Neural crest cell (in vitro differentiated cells): ENCODE measurements at regions not wholly inside any gene's neighbourhood (a gene's known extent, or its start where the extent isn't known, plus 50 kb on each side); places are given as distances from the start of the nearest gene placed in this dataset.
"Not testable (repeated sequence)": the region's sequence is repeated elsewhere in the genome, so short reads cannot be mapped to it uniquely, and the experiment has no call there.

Experiments used
- DNase-seq: peaks from one replicate; pipeline ENCODE4 v3.0.0; 2021; ENCODE audit warnings: low read depth, mixed read lengths, low spot score
- H3K27ac Mint-ChIP-seq: one replicate; pipeline ENCODE4 v1.8.0; 2021; ENCODE audit warnings: mild to moderate bottlenecking, mixed read lengths; ENCODE audit not compliant: unreplicated experiment
- H3K27me3 Mint-ChIP-seq: 2 replicates; pipeline ENCODE4 v1.8.0; 2021; ENCODE audit warnings: low read depth, mild to moderate bottlenecking, mixed read lengths
- H3K36me3 Mint-ChIP-seq: 2 replicates; pipeline ENCODE4 v1.8.0; 2021; ENCODE audit warnings: low read depth, mild to moderate bottlenecking, mixed read lengths
- H3K4me1 Mint-ChIP-seq: 2 replicates; pipeline ENCODE4 v1.8.0; 2021; ENCODE audit warnings: mixed read lengths
- H3K4me3 Mint-ChIP-seq: one replicate; pipeline ENCODE4 v1.8.0; 2021; ENCODE audit warnings: mild to moderate bottlenecking, mixed read lengths
- H3K9me3 Mint-ChIP-seq: 2 replicates; pipeline ENCODE4 v1.8.0; 2021; ENCODE audit warnings: mixed read lengths
- TF ChIP-seq, protein P1 (sequence below): fragments of 200-600 bp; sonication (generic); conservative IDR thresholded peaks from 2 replicates; pipeline ENCODE4 v1.5.0; 2021; ENCODE audit warnings: antibody characterized with exemption, mild to moderate bottlenecking

DNA sequence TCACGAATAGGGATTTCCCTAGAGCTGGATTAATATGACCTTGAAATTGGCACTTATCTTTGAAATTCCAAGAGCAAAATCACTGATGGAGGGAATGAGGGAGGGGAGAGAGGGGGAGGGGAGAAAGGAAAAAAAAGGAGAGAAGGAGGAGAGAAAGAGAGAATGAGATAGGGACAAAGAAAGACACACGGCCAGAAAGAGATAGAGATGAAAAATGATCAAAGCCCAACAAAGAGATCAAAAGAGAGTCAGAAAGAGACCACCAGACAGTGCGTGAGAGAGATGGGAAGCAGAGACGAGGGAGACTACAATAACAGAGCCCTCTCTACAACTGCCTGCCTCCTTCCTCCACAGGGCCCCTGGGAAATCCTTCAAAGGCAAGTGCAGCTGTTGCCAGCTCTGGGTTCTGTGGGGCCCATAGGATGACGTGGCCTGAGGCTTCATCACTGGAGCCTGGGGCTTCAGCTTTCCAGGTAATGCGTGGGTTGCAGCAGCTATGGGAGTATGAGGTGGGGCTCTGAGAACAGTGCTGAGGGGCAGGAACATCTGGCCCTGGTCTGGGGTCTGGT, 58.3 kb upstream of the SHB start:
- TF ChIP-seq, protein P1, sequence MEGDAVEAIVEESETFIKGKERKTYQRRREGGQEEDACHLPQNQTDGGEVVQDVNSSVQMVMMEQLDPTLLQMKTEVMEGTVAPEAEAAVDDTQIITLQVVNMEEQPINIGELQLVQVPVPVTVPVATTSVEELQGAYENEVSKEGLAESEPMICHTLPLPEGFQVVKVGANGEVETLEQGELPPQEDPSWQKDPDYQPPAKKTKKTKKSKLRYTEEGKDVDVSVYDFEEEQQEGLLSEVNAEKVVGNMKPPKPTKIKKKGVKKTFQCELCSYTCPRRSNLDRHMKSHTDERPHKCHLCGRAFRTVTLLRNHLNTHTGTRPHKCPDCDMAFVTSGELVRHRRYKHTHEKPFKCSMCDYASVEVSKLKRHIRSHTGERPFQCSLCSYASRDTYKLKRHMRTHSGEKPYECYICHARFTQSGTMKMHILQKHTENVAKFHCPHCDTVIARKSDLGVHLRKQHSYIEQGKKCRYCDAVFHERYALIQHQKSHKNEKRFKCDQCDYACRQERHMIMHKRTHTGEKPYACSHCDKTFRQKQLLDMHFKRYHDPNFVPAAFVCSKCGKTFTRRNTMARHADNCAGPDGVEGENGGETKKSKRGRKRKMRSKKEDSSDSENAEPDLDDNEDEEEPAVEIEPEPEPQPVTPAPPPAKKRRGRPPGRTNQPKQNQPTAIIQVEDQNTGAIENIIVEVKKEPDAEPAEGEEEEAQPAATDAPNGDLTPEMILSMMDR: no peak
- DNase-seq: no peak
- Mint-ChIP-seq H3K27me3 (peaks cover 8% of the 10 kb centered on the region), H3K36me3 (no peaks in the 10 kb centered on the region), H3K4me1 (no peaks in the 10 kb centered on the region), H3K27ac (no peak overlapping the region), H3K9me3 (no peaks in the 10 kb centered on the region), H3K4me3 (no peak overlapping the region)

DNA sequence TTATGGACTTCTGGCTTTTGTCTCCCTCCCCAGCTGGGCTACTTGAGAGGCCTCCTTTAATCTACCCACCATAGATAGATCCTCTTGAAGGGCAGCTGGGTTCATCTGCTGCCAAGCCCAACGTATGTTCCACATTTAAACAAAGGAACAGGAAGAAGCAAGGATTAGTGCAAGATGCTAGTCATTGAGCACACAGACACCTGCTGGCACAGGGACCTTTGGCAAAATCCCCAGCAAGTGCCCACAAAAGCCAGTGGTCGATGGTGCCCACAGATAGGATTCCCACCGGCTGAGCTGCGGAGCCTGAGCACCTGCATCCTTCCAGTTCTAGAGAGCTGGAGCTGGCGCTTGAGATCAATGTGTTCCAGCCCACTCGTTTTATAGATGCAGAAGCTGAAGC, 57.7 kb upstream of the SHB start:
- H3K4me1 Mint-ChIP-seq: no peaks in the 10 kb centered on the region
- peaks cover 9% of the 10 kb centered on the region for H3K27me3 Mint-ChIP-seq
- no peak overlapping the region for H3K4me3 Mint-ChIP-seq
- no peaks in the 10 kb centered on the region for H3K9me3 Mint-ChIP-seq
- H3K27ac Mint-ChIP-seq: no peak overlapping the region
- DNase-seq: no peak
- no peaks in the 10 kb centered on the region for H3K36me3 Mint-ChIP-seq
- TF ChIP-seq, protein P1: no peak

DNA sequence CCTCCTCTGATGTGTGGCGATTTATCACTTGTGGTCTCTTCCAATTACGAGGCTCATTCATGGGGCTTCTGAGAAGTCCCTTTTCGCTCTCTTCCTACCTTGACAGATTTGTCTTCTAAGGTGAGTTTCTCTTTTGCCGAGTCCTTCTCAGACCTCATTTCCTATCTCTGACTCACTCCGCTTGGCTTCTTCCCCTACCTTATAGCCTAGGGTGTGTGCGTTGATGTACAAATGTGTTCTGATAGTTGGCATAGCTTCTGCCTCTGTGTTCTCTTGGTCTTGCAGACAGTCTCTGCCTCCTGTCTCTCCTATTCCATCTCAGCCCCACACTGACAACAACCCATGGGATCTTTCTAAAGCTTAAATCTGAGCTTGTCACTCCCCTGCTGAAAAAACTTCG, 56.9 kb upstream of the SHB start:
- H3K4me1 Mint-ChIP-seq: no peaks in the 10 kb centered on the region
- no peaks in the 10 kb centered on the region for H3K9me3 Mint-ChIP-seq
- TF ChIP-seq, protein P1: no peak
- no peak overlapping the region for H3K27ac Mint-ChIP-seq
- no peaks in the 10 kb centered on the region for H3K36me3 Mint-ChIP-seq
- DNase-seq: no peak
- no peak overlapping the region for H3K4me3 Mint-ChIP-seq
- H3K27me3 Mint-ChIP-seq: peaks cover 9% of the 10 kb centered on the region

DNA sequence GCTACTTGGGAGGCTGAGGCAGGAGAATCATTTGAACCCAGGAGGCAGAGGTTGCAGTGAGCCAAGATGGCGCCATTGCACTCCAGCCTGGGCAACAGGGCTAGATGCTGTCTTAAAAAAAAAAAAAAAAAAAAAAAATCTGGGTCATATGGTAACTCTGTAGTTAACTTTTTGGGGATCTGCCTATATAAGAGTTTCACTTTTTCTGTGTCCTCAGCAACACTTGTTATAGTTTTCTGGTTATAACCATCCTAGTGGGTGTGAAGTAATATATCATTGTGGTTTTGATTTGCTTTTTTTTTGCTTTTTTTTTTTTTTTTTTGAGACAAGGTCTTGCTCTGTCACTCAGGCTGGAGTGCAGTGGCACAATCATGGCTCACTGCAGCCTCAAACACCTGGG, 54.3 kb upstream of the SHB start:
- DNase-seq, H3K27me3 Mint-ChIP-seq, H3K9me3 Mint-ChIP-seq, H3K27ac Mint-ChIP-seq, H3K4me1 Mint-ChIP-seq, H3K4me3 Mint-ChIP-seq, H3K36me3 Mint-ChIP-seq: not testable (repeated sequence)

DNA sequence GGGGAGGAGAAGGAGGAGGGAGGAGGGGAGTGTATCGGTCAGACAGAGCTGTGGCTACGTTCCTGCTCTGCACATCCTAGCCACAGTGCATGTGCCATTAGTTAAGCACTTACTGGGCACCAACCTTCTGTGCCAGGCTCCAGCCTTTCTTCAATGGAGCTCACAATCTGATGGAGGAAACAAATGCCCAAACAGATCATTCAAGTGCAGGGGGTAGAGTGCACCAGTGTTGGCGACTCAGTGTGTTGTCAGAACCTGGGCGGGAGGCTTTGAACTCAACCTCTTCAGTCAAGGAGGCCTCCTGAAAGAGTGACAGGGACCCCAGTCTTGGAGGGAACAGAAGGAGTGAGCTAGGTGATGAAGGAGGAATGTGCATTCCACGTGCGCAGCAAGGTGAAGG, 51.9 kb upstream of the SHB start:
- Mint-ChIP-seq H3K27ac (no peak overlapping the region), H3K9me3 (no peaks in the 10 kb centered on the region), H3K36me3 (no peaks in the 10 kb centered on the region), H3K27me3 (peaks cover 9% of the 10 kb centered on the region), H3K4me1 (no peaks in the 10 kb centered on the region), H3K4me3 (no peak overlapping the region)
- no peak for DNase-seq
- TF ChIP-seq, protein P1: no peak

DNA sequence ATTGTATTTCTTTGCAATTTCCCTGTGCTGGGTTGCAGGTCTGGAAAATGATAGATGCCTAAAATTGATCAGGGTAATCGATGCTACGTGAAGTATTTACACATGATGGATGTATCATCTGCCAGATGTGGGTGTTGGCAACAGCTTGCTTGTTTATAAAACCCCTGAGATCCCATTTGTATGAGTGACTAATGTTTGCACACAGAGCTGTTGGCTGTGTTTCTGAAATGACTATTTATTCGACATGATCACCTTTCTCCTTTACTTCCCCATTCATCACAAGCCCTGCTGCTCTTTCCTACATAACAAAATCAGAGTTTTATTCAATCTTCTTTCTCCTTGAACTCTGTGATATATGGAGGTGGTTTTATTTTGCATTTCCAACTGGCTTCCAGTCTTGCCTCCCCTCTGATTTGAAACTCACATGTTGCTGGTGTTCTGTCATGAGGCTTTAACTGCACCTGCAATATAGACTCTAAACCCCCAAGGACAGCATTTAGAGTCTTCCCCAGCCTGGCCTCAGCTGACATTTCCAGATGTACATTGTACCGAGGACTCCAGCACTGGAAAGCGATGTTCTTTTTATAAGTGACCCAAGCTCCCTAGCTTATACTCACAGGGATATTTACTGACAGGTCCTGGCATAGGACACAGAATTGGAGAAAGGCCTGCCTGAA, 50.7 kb upstream of the SHB start:
- H3K4me1 Mint-ChIP-seq: no peaks in the 10 kb centered on the region
- peaks cover 14% of the 10 kb centered on the region for H3K27me3 Mint-ChIP-seq
- H3K36me3 Mint-ChIP-seq: no peaks in the 10 kb centered on the region
- H3K27ac Mint-ChIP-seq: no peak overlapping the region
- H3K9me3 Mint-ChIP-seq: no peaks in the 10 kb centered on the region
- DNase-seq: no peak
- no peak overlapping the region for H3K4me3 Mint-ChIP-seq
- TF ChIP-seq, protein P1: no peak
